Mucosa of descending colon (tissue), 3 donors: ENCODE measurements at regions not wholly inside any gene's neighbourhood (a gene's known extent, or its start where the extent isn't known, plus 50 kb on each side); places are given as distances from the start of the nearest gene placed in this dataset.
"Not testable (repeated sequence)": the region's sequence is repeated elsewhere in the genome, so short reads cannot be mapped to it uniquely, and the experiment has no call there.

Experiments used
- ATAC-seq: fragments of 200-7000 bp; cut with Tn5 transposase; one replicate; pipeline ENCODE4 v1.9.1; 2020; ENCODE audit warnings: mild to moderate bottlenecking, moderate library complexity
- DNase-seq, 3 donors: peaks; one replicate each; pipeline ENCODE4 v3.0.0-alpha.2; 2020
- H3K36me3 ChIP-seq: fragments of 200-600 bp; one replicate; pipeline ENCODE4 v1.8.0; 2021; ENCODE audit warnings: low read depth, mild to moderate bottlenecking
- H3K4me1 ChIP-seq: fragments of 200-600 bp; one replicate; pipeline ENCODE4 v1.8.0; 2021; ENCODE audit warnings: low read depth, mild to moderate bottlenecking
- H3K4me3 ChIP-seq: fragments of 200-600 bp; one replicate; pipeline ENCODE4 v1.8.0; 2021; ENCODE audit warnings: mild to moderate bottlenecking
- H3K9me3 ChIP-seq: fragments of 200-600 bp; one replicate; pipeline ENCODE4 v1.8.0; 2021; ENCODE audit warnings: mild to moderate bottlenecking
- CTCF ChIP-seq: fragments of 200-600 bp; IDR thresholded peaks from one replicate; pipeline ENCODE4 v1.8.0; 2022; ENCODE audit warnings: antibody characterized with exemption, mild to moderate bottlenecking
- intact Hi-C, 2 donors: fragments of 100-400 bp; cut with DNase I in 1 of 2; cut with micrococcal nuclease in 1 of 2; formaldehyde crosslinking; loops; one replicate each; pipeline versions ENCODE4 v1.11.0 to v1.11.1; 2022; cut with DNase I, micrococcal nuclease
- donor health status: DM: no; HTN: no; CAD: no; lungs with moderate emphysema.
- donor health status: DM: no; HTN: no; CAD: no.
- donor health status: DM: no; HTN: yes; CAD: no.

- DNase-seq (no peak), ATAC-seq (no peak)
- intact Hi-C loops, result no loop called here
Measured at GRCh38 chrX:80929251-80929650, 119.6 kb upstream of the BRWD3 start.

GRCh38 chrX:80917919-80918318 lies 108.2 kb upstream of the BRWD3 start:
- Histone ChIP-seq H3K4me3 (no peak overlapping the region), H3K4me1 (no peaks in the 10 kb centered on the region), H3K36me3 (no peaks in the 10 kb centered on the region), H3K9me3 (no peaks in the 10 kb centered on the region)
- ATAC-seq (no peak), DNase-seq (no peak)
- intact Hi-C loops, result no loop called here
- TF ChIP-seq CTCF, result no peak

More at GRCh38 chrX:80929251-80929650, 119.6 kb upstream of the BRWD3 start:
- H3K4me3 ChIP-seq, result no peak overlapping the region
- no peaks in the 10 kb centered on the region for H3K36me3 ChIP-seq
- TF ChIP-seq CTCF, result no peak
- H3K9me3 ChIP-seq, result no peaks in the 10 kb centered on the region
- H3K4me1 ChIP-seq, result no peaks in the 10 kb centered on the region

DNA sequence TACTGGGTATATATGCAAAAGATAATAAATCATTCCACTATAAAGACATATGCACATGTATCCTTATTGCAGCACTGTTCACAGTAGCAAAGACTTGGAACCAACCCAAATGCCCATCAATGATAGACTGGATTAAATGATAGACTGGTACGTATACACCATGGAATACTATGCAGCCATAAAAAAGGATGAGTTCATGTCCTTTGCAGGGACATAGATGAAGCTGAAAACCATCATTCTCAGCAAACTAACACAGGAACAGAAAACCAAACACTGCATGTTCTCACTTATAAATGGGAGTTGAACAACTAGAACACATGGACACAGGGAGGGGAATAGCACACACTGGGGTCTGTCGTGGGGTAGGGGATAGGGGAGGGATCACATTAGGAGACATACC lies 102.7 kb upstream of the BRWD3 start:
- H3K9me3 ChIP-seq, H3K4me1 ChIP-seq, intact Hi-C loops, DNase-seq, ATAC-seq, H3K36me3 ChIP-seq, H3K4me3 ChIP-seq: not testable (repeated sequence)

DNA sequence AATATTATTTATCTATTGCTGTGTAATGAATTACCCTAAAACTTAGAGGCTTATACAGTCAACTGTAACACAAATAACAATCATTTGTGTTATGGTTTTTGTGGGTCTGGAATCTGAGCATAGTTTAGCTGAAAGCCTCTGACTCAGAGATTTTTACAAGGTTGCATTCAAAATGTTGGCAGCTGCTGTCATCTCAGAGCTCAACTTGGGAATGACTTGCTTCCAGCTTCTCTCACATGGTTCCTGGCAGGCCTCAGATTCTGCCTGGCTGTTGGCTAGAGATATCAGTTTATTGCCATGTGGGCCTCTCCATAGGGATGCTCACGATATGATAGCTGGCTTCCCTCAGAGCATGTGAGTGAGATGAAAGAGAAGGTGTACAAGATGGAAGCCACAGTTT lies 70.2 kb upstream of the BRWD3 start:
- H3K4me3 ChIP-seq, result no peak overlapping the region
- no peaks in the 10 kb centered on the region for H3K36me3 ChIP-seq
- TF ChIP-seq CTCF, result no peak
- DNase-seq, result no peak
- H3K4me1 ChIP-seq, result no peaks in the 10 kb centered on the region
- no peaks in the 10 kb centered on the region for H3K9me3 ChIP-seq
- intact Hi-C loops, result no loop called here
- ATAC-seq, result no peak

DNA sequence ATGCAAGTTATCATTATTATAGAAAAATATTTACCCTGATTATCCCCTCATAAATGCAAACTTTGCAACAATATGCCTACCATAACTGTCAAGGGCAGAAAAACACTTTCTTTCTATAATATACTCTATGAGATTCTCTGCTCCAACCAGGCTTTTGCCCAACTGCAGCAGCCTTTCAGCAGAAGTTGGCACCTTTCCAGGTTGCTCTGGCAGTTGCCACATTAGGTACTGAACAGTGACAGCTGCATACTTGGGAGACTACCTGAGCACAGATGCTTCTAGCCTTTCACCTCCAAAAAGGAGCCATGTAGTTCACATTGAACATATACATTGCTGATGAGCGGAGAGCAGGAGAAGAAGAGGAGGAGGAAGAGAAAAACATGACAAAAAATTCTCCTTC lies 69.5 kb upstream of the BRWD3 start:
- no peaks in the 10 kb centered on the region for H3K4me1 ChIP-seq
- H3K36me3 ChIP-seq, result no peaks in the 10 kb centered on the region
- TF ChIP-seq CTCF, result no peak
- peak in 1 of 3 donors; percentile 4 for DNase-seq
- H3K9me3 ChIP-seq, result no peaks in the 10 kb centered on the region
- no peak for ATAC-seq
- H3K4me3 ChIP-seq, result no peak overlapping the region
- intact Hi-C loops, result no loop called here

- DNase-seq (no peak), ATAC-seq (no peak)
- TF ChIP-seq CTCF, result no peak
- H3K9me3 ChIP-seq, result no peaks in the 10 kb centered on the region
- intact Hi-C loops, result no loop called here
- no peaks in the 10 kb centered on the region for H3K4me1 ChIP-seq
- H3K4me3 ChIP-seq, result no peak overlapping the region
- no peaks in the 10 kb centered on the region for H3K36me3 ChIP-seq
Measured at GRCh38 chrX:80876877-80877276, 67.2 kb upstream of the BRWD3 start.
